IMR-90 (cell line): ENCODE measurements at regions not wholly inside any gene's neighbourhood (a gene's known extent, or its start where the extent isn't known, plus 50 kb on each side); places are given as distances from the start of the nearest gene placed in this dataset.

Experiments
- ATAC-seq: fragments of 200-7000 bp; cut with Tn5 transposase; 2 replicates; pipeline ENCODE4 v1.9.1; 2020; ENCODE audit warnings: low read depth, mild to moderate bottlenecking, moderate library complexity
- BruUV-seq: library from RNA; stranded (reverse); fragments of 400-500 nt; replicated peaks from 2 replicates; lab custom pipeline; 2021; lab: Mats Ljungman, UMichigan
- CTCF ChIA-PET: fragments of 300-600 bp; formaldehyde crosslinking; extraction: SDS; loops from one replicate; lab custom pipeline; 2021; ENCODE audit warnings: antibody characterized with exemption; lab: Yijun Ruan, JAX
- POLR2A ChIA-PET: fragments of 300-600 bp; sonication (Branson Sonifier 250); formaldehyde crosslinking; loops from one replicate; lab custom pipeline; 2022; ENCODE audit warnings: antibody characterized with exemption; ENCODE audit not compliant: unreplicated experiment; lab: Charles Lee
- DNase-seq: peaks from one replicate; pipeline ENCODE4 v3.0.0; 2013
- H2AFZ ChIP-seq: replicated peaks from 2 replicates; pipeline ENCODE3; 2013; ENCODE audit warnings: low read length, mild to moderate bottlenecking; ENCODE audit not compliant: poor library complexity
- H2AK5ac ChIP-seq: 2 replicates; pipeline ENCODE4 v1.6.1; 2013; ENCODE audit warnings: low read depth, low read length, inconsistent platforms
- H2AK9ac ChIP-seq: replicated peaks from 2 replicates; pipeline ENCODE3; 2013; ENCODE audit warnings: mild to moderate bottlenecking, low read depth, low read length, moderate library complexity; ENCODE audit not compliant: poor library complexity
- H2BK120ac ChIP-seq: 2 replicates; pipeline ENCODE4 v1.6.1; 2013; ENCODE audit warnings: low read depth, low read length, inconsistent platforms
- H2BK15ac ChIP-seq: 3 replicates; pipeline ENCODE4 v1.6.1; 2013; ENCODE audit warnings: low read depth, low read length, inconsistent platforms
- H2BK20ac ChIP-seq: 2 replicates; pipeline ENCODE4 v1.6.1; 2013; ENCODE audit warnings: low read depth, mild to moderate bottlenecking, inconsistent platforms, low read length, moderate library complexity
- H2BK5ac ChIP-seq: 2 replicates; pipeline ENCODE4 v1.6.1; 2013; ENCODE audit warnings: mild to moderate bottlenecking, low read depth, low read length, inconsistent platforms; ENCODE audit not compliant: poor library complexity, severe bottlenecking
- H3K14ac ChIP-seq: replicated peaks from 2 replicates; pipeline ENCODE4 v1.6.1; 2013; ENCODE audit warnings: low read depth, low read length, inconsistent platforms
- H3K18ac ChIP-seq: 2 replicates; pipeline ENCODE4 v1.6.1; 2013; ENCODE audit warnings: low read depth, low read length, control low read depth
- H3K23ac ChIP-seq: 2 replicates; pipeline ENCODE4 v1.6.1; 2013; ENCODE audit warnings: low read depth, low read length, inconsistent platforms
- H3K27ac ChIP-seq: 2 replicates; pipeline ENCODE4 v1.5.1; 2013; ENCODE audit warnings: mild to moderate bottlenecking, control low read depth, low read length; ENCODE audit not compliant: insufficient read depth
- H3K27me3 ChIP-seq: 2 replicates; pipeline ENCODE4 v1.6.1; 2013; ENCODE audit warnings: low read length; ENCODE audit not compliant: control insufficient read depth, insufficient read depth
- H3K36me3 ChIP-seq: 2 replicates; pipeline ENCODE4 v1.6.1; 2013; ENCODE audit warnings: low read length, mixed read lengths; ENCODE audit not compliant: control insufficient read depth, insufficient read depth
- H3K4ac ChIP-seq: 2 replicates; pipeline ENCODE4 v1.6.1; 2013; ENCODE audit warnings: low read depth, low read length, inconsistent platforms
- H3K4me1 ChIP-seq: 2 replicates; pipeline ENCODE4 v1.6.1; 2013; ENCODE audit warnings: low read length, mixed read lengths; ENCODE audit not compliant: control insufficient read depth, insufficient read depth
- H3K4me2 ChIP-seq: 2 replicates; pipeline ENCODE4 v1.6.1; 2013; ENCODE audit warnings: low read depth, mild to moderate bottlenecking, control low read depth, low read length, moderate library complexity
- H3K4me3 ChIP-seq: 2 replicates; pipeline ENCODE4 v1.5.1; 2013; ENCODE audit warnings: low read depth, mild to moderate bottlenecking, control low read depth, low read length, moderate library complexity; ENCODE audit not compliant: insufficient read depth
- H3K56ac ChIP-seq: 2 replicates; pipeline ENCODE4 v1.6.1; 2013; ENCODE audit warnings: low read length, inconsistent platforms; ENCODE audit not compliant: insufficient read depth; ENCODE audit errors: extremely low read depth
- H3K79me1 ChIP-seq, 2 experiments: 2 replicates each; pipeline ENCODE4 v1.6.1; 2013; ENCODE audit warnings: low read length in 2 of 2, inconsistent platforms in 1 of 2, low read depth in 1 of 2
- H3K9ac ChIP-seq: 2 replicates; pipeline ENCODE4 v1.6.1; 2013; ENCODE audit warnings: low read depth, low read length, control low read depth
- H3K9me1 ChIP-seq: 2 replicates; pipeline ENCODE4 v1.6.1; 2013; ENCODE audit warnings: low read length, inconsistent platforms; ENCODE audit not compliant: insufficient read depth
- H3K9me3 ChIP-seq: 2 replicates; pipeline ENCODE4 v1.6.1; 2013; ENCODE audit warnings: low read length; ENCODE audit not compliant: control insufficient read depth, insufficient read depth
- H4K20me1 ChIP-seq: 2 replicates; pipeline ENCODE4 v1.6.1; 2013; ENCODE audit warnings: low read length, inconsistent platforms; ENCODE audit not compliant: insufficient read depth
- H4K5ac ChIP-seq: 2 replicates; pipeline ENCODE4 v1.6.1; 2013; ENCODE audit warnings: mild to moderate bottlenecking, low read depth, low read length, control low read depth
- H4K8ac ChIP-seq, 2 experiments: 2 replicates each; pipeline ENCODE4 v1.6.1; 2013; ENCODE audit warnings: low read depth in 2 of 2, low read length in 2 of 2, control low read depth in 1 of 2, inconsistent platforms in 1 of 2
- H4K91ac ChIP-seq: 2 replicates; pipeline ENCODE4 v1.6.1; 2013; ENCODE audit warnings: low read depth, low read length, inconsistent platforms; ENCODE audit not compliant: insufficient read depth
- BHLHE40 ChIP-seq: fragments of 150-350 bp; IDR thresholded peaks from 2 replicates; pipeline ENCODE4 v1.6.1; 2016; ENCODE audit warnings: mild to moderate bottlenecking, low read depth, low read length
- CTCF ChIP-seq: conservative IDR thresholded peaks from 2 replicates; pipeline ENCODE4 v1.5.1; 2012; ENCODE audit warnings: mild to moderate bottlenecking, low read depth, low read length, improper control_type of control experiment
- ELK1 ChIP-seq: fragments of 150-350 bp; IDR thresholded peaks from 2 replicates; pipeline ENCODE4 v1.6.1; 2016; ENCODE audit warnings: low read depth, mild to moderate bottlenecking, low read length, moderate library complexity, borderline replicate concordance
- MAZ ChIP-seq: IDR thresholded peaks from 2 replicates; pipeline ENCODE4 v1.6.1; 2012; ENCODE audit warnings: low read depth, mild to moderate bottlenecking, low read length, improper control_type of control experiment, moderate library complexity, borderline replicate concordance
- MXI1 ChIP-seq: IDR thresholded peaks from 2 replicates; pipeline ENCODE4 v1.6.1; 2012; ENCODE audit warnings: low read depth, mild to moderate bottlenecking, low read length, moderate library complexity, borderline replicate concordance
- NFE2L2 ChIP-seq: fragments of 150-350 bp; IDR thresholded peaks from 2 replicates; pipeline ENCODE4 v1.6.1; 2016; ENCODE audit warnings: low read depth, mild to moderate bottlenecking, low read length
- POLR2A ChIP-seq: IDR thresholded peaks from 2 replicates; pipeline ENCODE4 v1.6.1; 2012; ENCODE audit warnings: mild to moderate bottlenecking, low read depth, low read length
- RFX5 ChIP-seq: IDR thresholded peaks from 2 replicates; pipeline ENCODE4 v1.8.0; 2012; ENCODE audit warnings: low read depth, mild to moderate bottlenecking, low read length, moderate library complexity
- SMC3 ChIP-seq: fragments of 150-350 bp; IDR thresholded peaks from 2 replicates; pipeline ENCODE4 v1.6.1; 2016; ENCODE audit warnings: low read depth, mild to moderate bottlenecking, antibody characterized with exemption, low read length, moderate library complexity
- WGBS, 2 experiments: methylation state at CpG; one replicate each; pipeline versions ENCODE4 v1.1.5 to v1.1.7; 2013; ENCODE audit warnings: missing lambda C conversion rate in 2 of 2; ENCODE audit not compliant: insufficient read length in 1 of 2; ENCODE audit errors: extremely low coverage in 2 of 2; 5-methylcytosine and 5-hydroxymethylcytosine counted together
- dilution Hi-C: fragments of 300-500 bp; cut with HindIII; formaldehyde crosslinking; loops from one replicate; pipeline ENCODE4 v1.14.3; 2018; ENCODE audit warnings: low sequenced_read_pairs; ENCODE audit not compliant: unreplicated experiment
- in situ Hi-C: fragments of 300-500 bp; cut with MboI; formaldehyde crosslinking; loops from 3 replicates; pipeline ENCODE4 v1.14.3; 2019; ENCODE audit warnings: low sequenced_read_pairs, inconsistent platforms, mixed read lengths
- intact Hi-C: fragments of 100-400 bp; cut with micrococcal nuclease; formaldehyde crosslinking; loops from 2 replicates; pipeline ENCODE4 v1.10.0; 2022

GRCh38 chr2:176959614-176960013 is 253.0 kb upstream of the HNRNPA3 start:
- TF ChIP-seq RFX5 (no peak), CTCF (no peak), MAZ (no peak), POLR2A (no peak), MXI1 (no peak), NFE2L2 (no peak), ELK1 (no peak), BHLHE40 (no peak), SMC3 (no peak)
- Histone ChIP-seq H3K27ac (no peak overlapping the region), H3K23ac (no peak overlapping the region), H3K9me1 (no peaks in the 10 kb centered on the region; the same call in 1 of the 2 replicates), H3K79me1 (no peaks in the 10 kb centered on the region), H4K91ac (no peak overlapping the region), H2BK20ac (no peak overlapping the region), H2BK120ac (no peak overlapping the region), H2AK9ac (no peak overlapping the region), H2BK5ac (no peak overlapping the region), H2AK5ac (no peak overlapping the region), H3K9me3 (no peaks in the 10 kb centered on the region), H3K4ac (no peak overlapping the region), H3K18ac (no peak overlapping the region), H3K36me3 (no peaks in the 10 kb centered on the region), H3K4me1 (no peaks in the 10 kb centered on the region), H3K27me3 (no peaks in the 10 kb centered on the region), H2BK15ac (no peak overlapping the region), H3K9ac (no peak overlapping the region), H4K5ac (no peak overlapping the region), H3K14ac (no peak overlapping the region), H4K20me1 (no peaks in the 10 kb centered on the region), H4K8ac (no peak overlapping the region), H3K4me3 (no peak overlapping the region), H2AFZ (no peak overlapping the region), H3K56ac (no peak overlapping the region), H3K4me2 (no peak overlapping the region)
- dilution Hi-C loops, result no loop called here
- POLR2A ChIA-PET, result no interaction called here
- DNase-seq (no peak), ATAC-seq (no peak)
- WGBS, 2 experiments, result no CpG with 5 or more reads among the region's 3 CpGs
- in situ Hi-C loops, result no loop called here
- CTCF ChIA-PET, result interaction anchor here (0.7 kb wide), 1 partner anchor 21 kb away, joined by 3 read pairs; no protein-coding TSS in a partner anchor
- BruUV-seq, result no TSS peak
- intact Hi-C loops, result no loop called here
